Progenitor cell of endocrine pancreas (in vitro differentiated cells): ENCODE measurements at regions not wholly inside any gene's neighbourhood (a gene's known extent, or its start where the extent isn't known, plus 50 kb on each side); places are given as distances from the start of the nearest gene placed in this dataset.

ENCODE experiments used
- DNase-seq: peaks from one replicate; pipeline ENCODE4 v3.0.0; 2021; ENCODE audit warnings: low spot score; ENCODE audit not compliant: unreplicated experiment
- H3K27ac Mint-ChIP-seq: 2 replicates; pipeline ENCODE4 v1.8.0; 2021; ENCODE audit warnings: mild to moderate bottlenecking, moderate library complexity, mixed read lengths
- H3K27me3 Mint-ChIP-seq: 2 replicates; pipeline ENCODE4 v1.8.0; 2021; ENCODE audit warnings: mixed read lengths
- H3K36me3 Mint-ChIP-seq: 2 replicates; pipeline ENCODE4 v1.8.0; 2022; ENCODE audit warnings: mixed read lengths; ENCODE audit not compliant: insufficient read depth
- H3K4me1 Mint-ChIP-seq: 2 replicates; pipeline ENCODE4 v1.8.0; 2021; ENCODE audit warnings: low read depth, mixed read lengths
- H3K4me3 Mint-ChIP-seq: 2 replicates; pipeline ENCODE4 v1.8.0; 2021; ENCODE audit warnings: low read depth, mild to moderate bottlenecking, moderate library complexity, mixed read lengths
- H3K9me3 Mint-ChIP-seq: 2 replicates; pipeline ENCODE4 v1.8.0; 2021; ENCODE audit warnings: low read depth, mixed read lengths
- CTCF ChIP-seq: fragments of 200-600 bp; sonication (generic); IDR thresholded peaks from one replicate; pipeline ENCODE4 v1.5.0; 2021; ENCODE audit warnings: antibody characterized with exemption, mild to moderate bottlenecking; ENCODE audit not compliant: unreplicated experiment

GRCh38 chr22:49303061-49303735 is 524.5 kb downstream of the BRD1 start:
- DNase-seq = peak; percentile 3
- Mint-ChIP-seq H3K4me3 (no peak overlapping the region), H3K27me3 (peaks cover 14% of the 10 kb centered on the region), H3K9me3 (no peaks in the 10 kb centered on the region), H3K4me1 (no peaks in the 10 kb centered on the region), H3K36me3 (no peaks in the 10 kb centered on the region), H3K27ac (no peak overlapping the region)
- TF ChIP-seq CTCF = no peak

GRCh38 chr22:49302530-49302929 is 525.1 kb downstream of the BRD1 start:
- no peaks in the 10 kb centered on the region for H3K9me3 Mint-ChIP-seq
- no peak overlapping the region for H3K4me3 Mint-ChIP-seq
- H3K27ac Mint-ChIP-seq = no peak overlapping the region

DNA sequence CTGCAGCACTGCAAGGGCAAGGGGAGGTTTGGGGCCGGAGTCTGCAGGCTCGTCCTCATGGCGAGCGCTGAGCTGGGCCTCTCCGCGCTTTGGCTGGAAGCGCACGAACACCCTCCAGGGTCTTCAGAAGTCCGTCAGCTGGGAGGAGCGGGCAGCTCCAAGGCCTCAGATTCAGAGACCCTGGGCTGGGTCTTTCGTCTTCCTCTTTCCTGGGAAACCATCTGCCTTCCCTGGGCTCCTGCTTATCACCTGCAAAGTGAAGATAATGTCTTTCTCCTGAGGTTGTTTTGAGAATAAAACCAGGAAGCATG is 525.6 kb downstream of the BRD1 start:
- Mint-ChIP-seq H3K9me3 (no peaks in the 10 kb centered on the region), H3K4me3 (no peak overlapping the region), H3K36me3 (no peaks in the 10 kb centered on the region), H3K27ac (no peak overlapping the region), H3K27me3 (peaks cover 9% of the 10 kb centered on the region), H3K4me1 (no peaks in the 10 kb centered on the region)
- TF ChIP-seq CTCF = no peak
- DNase-seq = no peak

More at GRCh38 chr22:49302530-49302929, 525.1 kb downstream of the BRD1 start:
- Mint-ChIP-seq H3K36me3 (no peaks in the 10 kb centered on the region), H3K4me1 (no peaks in the 10 kb centered on the region), H3K27me3 (peaks cover 9% of the 10 kb centered on the region)
- no peak for TF ChIP-seq CTCF
- no peak for DNase-seq

GRCh38 chr22:49301398-49302149 is 526.1 kb downstream of the BRD1 start:
- no peak overlapping the region for H3K27ac Mint-ChIP-seq
- H3K9me3 Mint-ChIP-seq = no peaks in the 10 kb centered on the region
- H3K36me3 Mint-ChIP-seq = no peaks in the 10 kb centered on the region
- H3K4me3 Mint-ChIP-seq = no peak overlapping the region
- H3K4me1 Mint-ChIP-seq = no peaks in the 10 kb centered on the region
- H3K27me3 Mint-ChIP-seq = peaks cover 12% of the 10 kb centered on the region
- DNase-seq = peak; percentile 8
- TF ChIP-seq CTCF = no peak

- H3K4me3 Mint-ChIP-seq = no peak overlapping the region
- H3K9me3 Mint-ChIP-seq = no peaks in the 10 kb centered on the region
- no peak for TF ChIP-seq CTCF
- peaks cover 12% of the 10 kb centered on the region for H3K27me3 Mint-ChIP-seq
- H3K36me3 Mint-ChIP-seq = no peaks in the 10 kb centered on the region
- DNase-seq = peak; percentile 4
- H3K4me1 Mint-ChIP-seq = no peaks in the 10 kb centered on the region
- no peak overlapping the region for H3K27ac Mint-ChIP-seq
Measured at GRCh38 chr22:49300951-49301397, 526.7 kb downstream of the BRD1 start.
